ENCODE measurements at regions not wholly inside any gene's neighbourhood (a gene's known extent, or its start where the extent isn't known, plus 50 kb on each side); places are given as distances from the start of the nearest gene placed in this dataset.

- no peak for DNase-seq (ENCODE audit: low read depth, low spot score)
Measured at GRCh38 chr1:187417520-187417919, 588.8 kb downstream of the PLA2G4A start.

GRCh38 chr1:187433598-187433997, 604.8 kb downstream of the PLA2G4A start:
- peak; percentile 2 for DNase-seq (ENCODE audit: low read depth, low spot score)

DNA sequence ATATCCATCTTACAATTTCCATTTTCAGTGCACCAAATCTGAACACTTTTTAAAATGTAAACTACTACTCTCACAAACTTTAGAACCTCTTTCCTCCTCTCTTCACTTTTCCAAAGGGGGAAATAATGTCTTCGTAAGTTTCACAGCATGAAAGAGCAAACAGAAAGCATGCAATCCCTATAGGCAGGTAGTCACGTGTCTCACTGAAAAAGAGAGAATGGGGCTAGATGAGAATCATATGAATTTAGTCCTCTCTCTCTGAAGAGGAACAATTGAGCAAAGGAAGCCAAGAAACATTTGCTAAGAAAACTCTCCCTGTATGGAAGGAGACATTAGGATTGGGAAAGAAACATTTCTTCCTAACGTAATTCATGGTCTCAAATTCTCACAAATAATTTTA, 613.9 kb downstream of the PLA2G4A start:
- DNase-seq (ENCODE audit: low read depth, low spot score), result no peak

DNA sequence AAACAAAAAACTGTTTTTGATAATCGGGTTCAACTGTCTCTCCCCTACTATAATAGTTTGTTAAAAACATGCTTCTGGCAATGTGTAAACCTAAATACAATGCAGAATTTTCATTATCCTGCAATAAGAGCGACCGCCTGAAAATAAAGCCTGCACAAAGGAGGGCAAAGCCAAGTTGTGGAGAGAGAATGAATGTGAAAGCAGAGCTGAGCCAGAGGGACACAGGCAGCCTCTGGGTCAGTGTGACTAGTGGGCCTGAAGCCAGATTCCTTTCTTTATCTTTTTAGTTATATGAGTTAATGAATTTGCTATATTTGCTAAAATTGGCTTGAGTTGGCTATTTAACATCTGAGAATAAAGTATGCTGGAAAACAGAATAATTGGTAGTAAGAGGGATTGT, 615.2 kb downstream of the PLA2G4A start:
- no peak for DNase-seq (ENCODE audit: low read depth, low spot score)

- no peak for DNase-seq (ENCODE audit: low read depth, low spot score)
Measured at GRCh38 chr1:187445066-187445465, 616.3 kb downstream of the PLA2G4A start.

DNA sequence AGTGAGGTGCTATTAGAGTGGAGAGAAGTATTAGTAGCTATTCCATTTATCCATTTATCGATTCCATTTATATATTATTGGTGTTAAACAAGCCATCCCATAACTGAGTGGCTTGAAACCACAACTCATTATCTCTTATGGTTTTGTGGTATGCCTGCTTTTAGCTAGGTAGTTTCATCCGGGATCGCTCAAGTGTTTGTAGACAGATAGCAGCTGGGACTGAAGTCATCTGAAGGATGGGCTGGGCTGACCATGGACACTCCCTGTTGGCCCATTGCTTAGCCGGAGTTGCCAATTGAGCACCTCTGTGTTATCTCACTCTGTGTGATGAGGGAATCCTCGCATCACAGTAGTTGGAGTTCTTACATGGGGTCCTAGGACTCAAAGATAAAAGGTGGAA, 622.5 kb downstream of the PLA2G4A start:
- no peak for DNase-seq (ENCODE audit: low read depth, low spot score)

DNA sequence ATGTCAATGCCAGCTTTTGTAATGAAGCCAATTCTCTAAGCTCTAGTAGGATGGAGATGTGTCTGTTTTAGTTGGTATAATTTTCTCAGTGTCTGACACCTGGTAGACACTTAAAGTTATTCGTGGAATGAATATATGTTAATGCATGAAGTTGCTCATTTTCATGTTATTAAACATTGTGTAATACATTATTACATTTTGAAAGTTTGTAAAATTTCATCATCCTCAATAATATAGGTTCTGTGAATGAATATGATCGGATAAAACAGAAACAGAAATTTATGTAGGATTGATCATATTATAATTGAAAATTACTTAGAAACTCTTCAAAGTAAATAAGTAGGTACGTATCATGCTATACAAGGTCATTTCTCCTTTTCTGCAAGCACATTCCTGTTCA, 625.3 kb downstream of the PLA2G4A start:
- DNase-seq (ENCODE audit: low read depth, low spot score), result no peak

DNA sequence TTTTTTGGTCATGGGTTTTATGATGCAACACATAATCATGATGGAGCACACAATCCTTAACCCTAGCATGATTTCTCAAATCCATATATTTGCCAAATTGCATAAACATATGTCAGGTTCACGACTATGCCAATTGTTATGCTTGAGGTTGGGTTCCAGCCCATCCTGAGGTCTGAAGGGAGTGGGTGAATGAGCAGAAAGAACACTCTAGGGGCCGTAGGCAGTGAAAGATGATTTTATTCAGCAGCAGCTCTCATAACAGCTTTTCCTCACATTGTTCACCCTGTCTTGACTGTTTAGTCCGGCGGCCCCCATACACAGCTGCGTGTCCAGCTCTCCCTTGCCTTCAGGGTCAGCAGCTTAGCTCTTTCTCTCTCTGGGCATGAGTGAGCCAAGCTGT, 627.7 kb downstream of the PLA2G4A start:
- DNase-seq (ENCODE audit: low read depth, low spot score), result no peak

DNA sequence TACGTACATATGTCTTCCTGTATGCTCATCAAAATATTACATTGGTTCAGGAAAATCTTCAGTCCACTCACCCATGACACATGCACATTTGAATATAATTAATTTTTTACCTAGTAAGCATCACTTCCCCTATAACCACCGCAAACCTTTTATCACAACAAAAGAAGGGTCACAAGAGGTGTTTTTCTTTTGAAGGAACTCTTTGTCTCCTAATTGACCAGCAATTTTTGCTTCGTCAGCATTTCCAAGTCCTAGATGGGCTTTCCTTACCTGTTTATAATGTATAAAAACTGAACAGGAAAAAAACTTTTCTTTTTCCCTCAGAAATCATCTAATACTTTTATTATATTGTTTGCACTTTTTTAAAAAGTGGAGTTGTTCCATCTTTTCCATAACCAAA, 631.3 kb downstream of the PLA2G4A start:
- DNase-seq (ENCODE audit: low read depth, low spot score), result no peak

DNA sequence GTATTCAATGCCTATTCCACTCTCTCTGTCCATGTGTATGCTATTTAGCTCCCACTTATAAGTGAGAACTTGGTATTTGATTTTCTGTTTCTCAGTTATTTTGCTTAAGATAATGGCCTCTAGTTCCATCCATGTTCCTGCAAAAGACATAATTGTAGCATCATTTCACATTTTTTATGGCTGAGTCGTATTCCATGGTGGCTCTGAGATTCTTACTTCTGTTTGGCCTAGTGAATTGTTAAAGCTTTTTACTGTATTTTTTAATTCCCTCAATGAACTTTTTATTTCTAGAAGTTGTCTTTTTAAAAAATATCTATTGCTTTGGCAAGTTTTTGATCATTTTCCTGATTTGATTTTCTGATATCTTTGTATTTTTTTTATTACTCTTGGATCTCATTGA, 635.6 kb downstream of the PLA2G4A start:
- DNase-seq (ENCODE audit: low read depth, low spot score), result no peak

DNA sequence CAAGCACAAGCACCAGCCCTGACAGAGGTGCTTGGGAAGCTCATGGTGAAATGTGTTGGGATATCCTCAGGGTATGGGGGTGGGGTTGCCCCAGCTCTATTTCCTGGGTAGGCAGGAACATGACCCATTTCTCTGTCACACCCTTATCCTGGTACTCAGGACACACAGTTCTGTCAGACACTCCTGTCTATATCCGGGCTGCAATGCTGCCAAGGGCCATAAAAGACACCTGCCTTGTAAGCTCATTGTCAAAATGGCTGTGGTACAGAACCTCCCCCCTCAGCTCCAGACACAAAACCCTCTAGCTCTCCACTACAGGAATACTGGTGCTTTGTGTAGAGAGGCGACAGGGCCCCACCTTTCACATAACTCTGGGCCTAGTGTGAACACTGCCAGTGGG, 636.7 kb downstream of the PLA2G4A start:
- DNase-seq (ENCODE audit: low read depth, low spot score), result no peak

DNA sequence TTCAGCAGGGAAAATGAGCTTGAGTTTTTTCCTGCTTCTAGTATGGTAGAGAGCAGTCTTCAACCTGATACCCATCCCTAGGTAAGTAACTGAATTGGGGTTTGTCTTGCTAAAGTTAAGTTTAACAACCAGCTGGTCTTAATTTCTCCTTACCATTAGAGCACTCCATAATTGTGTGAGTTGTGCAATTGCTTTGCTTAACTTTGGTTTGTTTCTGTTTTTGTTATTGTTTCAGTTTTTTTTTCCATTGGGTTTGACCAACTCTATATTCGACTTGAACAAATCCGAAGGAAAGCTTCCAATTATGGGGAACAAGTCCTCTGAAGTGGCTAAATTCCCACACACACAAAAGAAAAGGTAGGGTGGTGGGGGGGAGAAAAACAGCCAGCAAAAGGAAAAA, 641.1 kb downstream of the PLA2G4A start:
- DNase-seq (ENCODE audit: low read depth, low spot score), result no peak

DNA sequence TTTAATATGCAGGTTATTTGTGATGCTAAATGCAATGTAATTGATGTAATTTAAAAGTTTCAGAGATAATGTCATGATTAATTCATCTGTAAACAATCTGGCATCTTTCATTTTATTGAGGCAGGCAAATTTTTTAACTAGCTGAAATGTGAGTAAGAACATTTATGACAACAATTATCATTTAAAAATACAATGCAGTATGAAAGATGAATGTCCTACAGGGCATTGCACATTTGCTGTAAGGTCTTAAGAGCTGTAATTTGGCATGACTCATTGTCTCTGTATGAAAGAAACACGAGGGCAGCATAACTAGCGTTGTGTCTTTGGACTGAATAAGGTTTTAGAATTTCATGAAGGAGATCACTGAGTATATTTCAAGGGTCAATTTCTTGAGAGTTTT, 642.8 kb downstream of the PLA2G4A start:
- DNase-seq (ENCODE audit: low read depth, low spot score), result peak; percentile 37

GRCh38 chr1:187474336-187474735, 645.6 kb downstream of the PLA2G4A start:
- DNase-seq (ENCODE audit: low read depth, low spot score), result peak; percentile 60

DNA sequence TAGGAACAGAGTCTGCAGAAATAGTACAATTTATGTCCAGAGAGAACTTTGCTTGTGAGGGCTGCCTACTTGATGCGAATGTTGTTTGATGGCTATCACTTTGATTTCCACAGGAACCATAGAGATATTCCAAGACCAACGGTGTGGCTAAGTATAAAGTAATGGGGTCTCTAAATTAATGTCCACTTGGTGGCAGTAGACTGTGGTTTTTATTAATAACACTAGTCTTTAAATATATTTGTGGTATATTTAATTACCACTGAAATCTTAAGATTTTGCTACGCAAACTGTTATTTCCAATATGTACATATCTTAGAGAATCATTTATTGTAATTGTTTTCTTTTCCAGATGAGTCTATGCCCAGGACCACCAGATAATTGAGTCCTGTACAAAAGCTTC, 647.9 kb downstream of the PLA2G4A start:
- DNase-seq (ENCODE audit: low read depth, low spot score), result no peak

GRCh38 chr1:187477103-187477502, 648.4 kb downstream of the PLA2G4A start:
- no peak for DNase-seq (ENCODE audit: low read depth, low spot score)

- no peak for DNase-seq (ENCODE audit: low read depth, low spot score)
Measured at GRCh38 chr1:187477535-187477934, 648.8 kb downstream of the PLA2G4A start.

GRCh38 chr1:187481581-187482148, 652.9 kb downstream of the PLA2G4A start:
- DNase-seq (ENCODE audit: low read depth, low spot score), result no peak

DNA sequence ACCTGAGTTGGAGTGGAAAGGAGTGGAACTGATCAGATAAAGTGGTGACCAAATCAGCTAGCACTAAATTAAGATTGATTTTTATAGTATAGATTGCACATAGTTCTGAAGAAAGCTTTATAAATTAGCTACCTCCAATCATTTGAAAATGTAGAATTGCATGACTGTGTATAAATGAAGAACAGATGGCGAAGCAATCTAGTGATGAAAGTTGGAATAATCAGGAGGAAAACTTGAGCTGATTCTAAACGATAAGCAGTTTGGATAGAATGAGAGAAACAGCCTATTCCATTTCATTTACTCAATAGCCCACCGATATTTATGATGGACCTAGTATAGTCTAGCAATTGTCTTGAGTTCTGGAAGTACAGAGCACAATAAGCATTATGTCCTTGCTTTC, 661.5 kb downstream of the PLA2G4A start:
- DNase-seq (ENCODE audit: low read depth, low spot score), result no peak

DNA sequence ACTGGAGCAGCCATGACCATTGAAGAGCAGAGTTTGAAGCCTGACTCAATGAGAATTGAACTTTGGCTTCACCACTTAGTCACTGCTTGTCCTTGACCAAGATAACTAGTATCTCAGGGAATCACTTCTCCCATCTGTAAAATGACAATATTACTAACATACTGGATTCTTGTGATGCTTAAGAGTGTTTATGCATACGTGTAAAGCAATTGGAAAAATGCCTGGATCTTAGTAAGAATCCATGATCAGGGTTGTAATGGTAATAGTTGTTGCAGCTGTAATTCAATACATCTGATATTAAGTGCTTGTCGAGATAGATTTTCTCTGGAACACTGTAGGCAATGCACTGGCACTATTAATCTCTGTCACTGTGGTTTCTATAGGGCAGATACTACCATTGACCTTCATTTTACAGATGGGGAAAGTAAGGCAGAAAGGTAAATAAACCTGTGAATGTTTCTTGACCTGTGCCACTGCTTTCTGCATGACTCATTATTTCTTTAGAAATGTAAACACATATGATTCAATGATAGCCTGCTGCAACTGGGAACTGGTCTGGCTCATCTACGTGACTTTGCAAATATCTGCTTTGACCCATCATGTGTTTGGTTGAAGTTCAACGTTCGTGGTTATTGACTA, 662.5 kb downstream of the PLA2G4A start:
- no peak for DNase-seq (ENCODE audit: low read depth, low spot score)

DNA sequence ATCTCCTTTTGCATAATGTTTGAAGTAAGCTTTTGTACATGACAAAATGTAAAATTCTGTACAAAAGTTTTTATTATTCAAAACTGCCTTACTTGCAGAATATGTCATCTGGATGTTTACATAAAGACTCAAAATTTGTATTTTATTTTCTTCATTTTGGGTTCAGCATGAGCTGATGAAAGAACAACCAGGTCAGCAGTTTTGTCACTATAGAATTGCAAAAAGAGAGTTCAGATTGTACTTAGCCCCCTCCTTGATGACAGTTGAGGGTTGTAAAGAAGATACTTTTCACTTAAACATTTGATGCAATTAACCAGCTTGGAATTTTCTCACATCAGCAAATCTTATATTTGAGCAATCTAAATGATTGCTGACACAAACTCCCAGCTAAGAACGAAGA, 669.3 kb downstream of the PLA2G4A start:
- no peak for DNase-seq (ENCODE audit: low read depth, low spot score)

DNA sequence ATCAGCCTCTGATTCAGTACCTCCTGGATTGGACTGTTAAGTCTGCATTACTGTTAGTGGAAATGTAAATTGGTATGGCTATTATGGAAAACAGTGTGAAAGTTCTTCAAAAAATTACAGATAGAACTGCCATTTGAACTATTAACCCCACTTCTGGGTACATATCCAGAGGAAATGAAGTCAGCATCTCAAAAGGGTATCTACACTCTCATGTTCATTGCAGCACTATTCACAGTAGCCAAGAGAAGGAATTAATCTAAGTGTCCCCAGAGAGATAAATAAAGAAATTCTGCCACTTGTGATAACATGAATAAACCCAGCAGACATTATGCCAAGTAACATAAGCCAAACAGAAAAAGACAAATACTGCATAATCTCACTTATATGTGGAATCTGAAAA, 676.0 kb downstream of the PLA2G4A start:
- DNase-seq (ENCODE audit: low read depth, low spot score), result no peak

DNA sequence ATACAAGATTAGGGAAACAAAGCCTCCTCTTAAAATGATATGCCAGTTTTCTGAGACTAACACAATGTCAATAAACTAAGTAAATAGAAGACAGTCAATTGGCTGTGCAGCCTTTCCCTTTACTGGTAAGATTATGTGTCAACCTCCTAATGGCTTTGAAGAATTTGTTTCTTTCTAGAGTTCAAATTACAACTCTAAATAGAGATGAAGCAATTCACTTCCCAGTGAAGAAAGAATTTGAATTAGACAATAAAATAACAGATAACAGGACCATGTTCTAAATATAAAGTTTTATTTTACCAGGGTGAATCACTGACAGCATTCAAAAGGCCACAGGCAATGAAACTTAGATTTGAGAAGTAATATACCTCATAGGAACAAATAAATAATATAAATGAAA, 680.3 kb downstream of the PLA2G4A start:
- no peak for DNase-seq (ENCODE audit: low read depth, low spot score)

DNA sequence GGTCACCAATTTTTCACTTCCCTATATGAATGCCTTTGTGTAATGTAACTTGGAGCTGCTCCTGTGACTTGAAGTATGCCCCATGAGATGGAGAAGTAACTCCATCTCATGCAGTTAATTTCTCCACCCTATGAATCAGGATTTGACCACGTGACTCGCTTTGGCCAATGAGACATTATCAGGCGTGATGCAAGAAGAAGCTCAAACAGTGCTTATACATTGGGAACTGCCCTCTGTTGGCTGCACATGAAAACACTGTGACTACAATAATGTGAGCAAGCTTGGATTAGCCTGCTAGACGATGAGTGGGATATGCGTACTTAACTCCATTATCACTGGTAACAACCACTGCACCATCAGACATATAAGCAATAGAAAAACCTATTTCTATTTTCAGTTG, 684.4 kb downstream of the PLA2G4A start:
- DNase-seq (ENCODE audit: low read depth, low spot score), result no peak
